ENCODE measurements at regions not wholly inside any gene's neighbourhood (a gene's known extent, or its start where the extent isn't known, plus 50 kb on each side); places are given as distances from the start of the nearest gene placed in this dataset.

- no peak overlapping the region for H3K9ac ChIP-seq (ENCODE audit: low read length)
- no peak for TF ChIP-seq CTCF (IDR thresholded peaks at IDR 0.05)
- TF ChIP-seq EZH2 (IDR thresholded peaks at IDR 0.05; ENCODE audit: borderline replicate concordance, insufficient read depth, low read depth, low read length, poor library complexity, severe bottlenecking): no peak
- DNase-seq: no peak
- H3K4me3 ChIP-seq (ENCODE audit: control extremely low read depth in 1 of 5, extremely low read depth in 1 of 5, insufficient read depth in 1 of 5, low read depth in 2 of 5, low read length in 4 of 5): no peak overlapping the region
- no peaks in the 10 kb centered on the region for H3K79me2 ChIP-seq (ENCODE audit: control insufficient read depth, insufficient read depth, low read length)
- no peaks in the 10 kb centered on the region for H3K4me1 ChIP-seq (ENCODE audit: control insufficient read depth in 2 of 2, insufficient read depth in 2 of 2, low read length in 2 of 2)
- intact Hi-C loops (cut with micrococcal nuclease): no loop called here
- H3K27ac ChIP-seq (ENCODE audit: low read length in 2 of 2): no peak overlapping the region
- H4K20me1 ChIP-seq (ENCODE audit: control insufficient read depth, insufficient read depth, low read length, poor library complexity, severe bottlenecking): no peaks in the 10 kb centered on the region
- Mint-ChIP-seq H3K4me1 (no peaks in the 10 kb centered on the region), H3K9me3 (ENCODE audit: insufficient read depth) (peaks cover 6% of the 10 kb centered on the region), H3K27ac (no peak overlapping the region), H3K27me3 (no peaks in the 10 kb centered on the region), H3K4me3 (no peak overlapping the region)
- no peak overlapping the region for H2AFZ ChIP-seq (ENCODE audit: insufficient read depth, low read depth, low read length, poor library complexity, severe bottlenecking)
- ChIA-PET POLR2A (no interaction called here), CTCF (no interaction called here)
- peaks cover 0 to 5% (median 2%) of the 10 kb centered on the region in 3 donors for H3K9me3 ChIP-seq (ENCODE audit: control extremely low read depth in 1 of 3, control insufficient read depth in 2 of 3, insufficient read depth in 1 of 3, low read length in 2 of 3)
- H3K36me3 ChIP-seq (replicated peaks in 1 of 2; ENCODE audit: control extremely low read depth in 1 of 2, control insufficient read depth in 1 of 2, extremely low read depth in 1 of 2, insufficient read depth in 2 of 2, low read length in 1 of 2): no peaks in the 10 kb centered on the region
- no peak overlapping the region for H3K4me2 ChIP-seq (replicated peaks; ENCODE audit: low read depth, low read length, poor library complexity, severe bottlenecking)
- WGBS (ENCODE audit: insufficient coverage): 87% methylated on average over 2 of the region's 3 CpGs
- no peak for ATAC-seq (ENCODE audit: low read depth)
- H3K27me3 ChIP-seq (replicated peaks in 1 of 4; ENCODE audit: control extremely low read depth in 1 of 4, control insufficient read depth in 3 of 4, insufficient read depth in 4 of 4, low read length in 3 of 4): no peaks in the 10 kb centered on the region
Measured at GRCh38 chr5:168055141-168055683, 236.2 kb upstream of the WWC1 start.

DNA sequence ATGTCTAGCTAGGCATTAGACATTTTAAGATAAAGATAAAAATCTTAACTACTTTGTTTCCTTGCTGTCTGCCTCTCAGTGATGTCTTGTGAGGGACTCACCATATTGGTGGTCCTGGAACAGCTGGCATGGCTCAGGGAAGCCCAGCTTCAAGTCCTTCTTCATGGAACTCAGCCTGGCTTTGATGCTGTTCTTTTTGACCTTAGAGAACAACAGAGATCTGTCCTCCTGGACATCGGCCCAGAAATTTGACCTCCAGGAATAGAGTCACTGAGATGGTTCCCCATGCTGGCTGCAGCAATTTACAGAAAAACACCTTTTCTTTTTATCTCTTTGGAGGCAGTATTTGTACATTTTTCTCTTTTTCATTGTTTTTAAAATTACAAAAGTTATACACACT lies 235.5 kb upstream of the WWC1 start:
- ATAC-seq (ENCODE audit: low read depth) (no peak), DNase-seq (no peak)
- no peak overlapping the region for H2AFZ ChIP-seq (ENCODE audit: insufficient read depth, low read depth, low read length, poor library complexity, severe bottlenecking)
- H4K20me1 ChIP-seq (ENCODE audit: control insufficient read depth, insufficient read depth, low read length, poor library complexity, severe bottlenecking): no peaks in the 10 kb centered on the region
- POLR2A ChIA-PET: no interaction called here
- H3K4me3 ChIP-seq (ENCODE audit: control extremely low read depth in 1 of 5, extremely low read depth in 1 of 5, insufficient read depth in 1 of 5, low read depth in 2 of 5, low read length in 4 of 5): no peak overlapping the region
- H3K27me3 ChIP-seq (replicated peaks in 1 of 4; ENCODE audit: control extremely low read depth in 1 of 4, control insufficient read depth in 3 of 4, insufficient read depth in 4 of 4, low read length in 3 of 4): no peaks in the 10 kb centered on the region
- WGBS (ENCODE audit: insufficient coverage): 100% methylated on average over 1 of the region's 1 CpG
- intact Hi-C loops (cut with micrococcal nuclease): no loop called here
- H3K79me2 ChIP-seq (ENCODE audit: control insufficient read depth, insufficient read depth, low read length): no peaks in the 10 kb centered on the region
- no peaks in the 10 kb centered on the region for H3K36me3 ChIP-seq (replicated peaks in 1 of 2; ENCODE audit: control extremely low read depth in 1 of 2, control insufficient read depth in 1 of 2, extremely low read depth in 1 of 2, insufficient read depth in 2 of 2, low read length in 1 of 2)
- no peaks in the 10 kb centered on the region for H3K4me1 Mint-ChIP-seq
- no peak overlapping the region for H3K27ac Mint-ChIP-seq
- H3K9me3 Mint-ChIP-seq (ENCODE audit: insufficient read depth): peaks cover 6% of the 10 kb centered on the region
- no peaks in the 10 kb centered on the region for H3K4me1 ChIP-seq (ENCODE audit: control insufficient read depth in 2 of 2, insufficient read depth in 2 of 2, low read length in 2 of 2)
- H3K27me3 Mint-ChIP-seq: no peaks in the 10 kb centered on the region
- H3K4me2 ChIP-seq (replicated peaks; ENCODE audit: low read depth, low read length, poor library complexity, severe bottlenecking): no peak overlapping the region
- H3K27ac ChIP-seq (ENCODE audit: low read length in 2 of 2): no peak overlapping the region
- no peak overlapping the region for H3K4me3 Mint-ChIP-seq
- CTCF ChIA-PET: no interaction called here
- peaks cover 0 to 5% (median 2%) of the 10 kb centered on the region in 3 donors for H3K9me3 ChIP-seq (ENCODE audit: control extremely low read depth in 1 of 3, control insufficient read depth in 2 of 3, insufficient read depth in 1 of 3, low read length in 2 of 3)
- no peak overlapping the region for H3K9ac ChIP-seq (ENCODE audit: low read length)
- no peak for TF ChIP-seq EZH2 (IDR thresholded peaks at IDR 0.05; ENCODE audit: borderline replicate concordance, insufficient read depth, low read depth, low read length, poor library complexity, severe bottlenecking)
- TF ChIP-seq CTCF (IDR thresholded peaks at IDR 0.05): no peak
